ENCODE measurements at regions not wholly inside any gene's neighbourhood (a gene's known extent, or its start where the extent isn't known, plus 50 kb on each side); places are given as distances from the start of the nearest gene placed in this dataset.

- H3K27me3 Mint-ChIP-seq, result no peaks in the 10 kb centered on the region
- H3K4me3 Mint-ChIP-seq, result no peak overlapping the region
- H3K27ac Mint-ChIP-seq, result no peak overlapping the region
- intact Hi-C loops (cut with micrococcal nuclease), result no loop called here
- no peaks in the 10 kb centered on the region for H3K36me3 Mint-ChIP-seq (ENCODE audit: low read depth)
- H3K4me1 Mint-ChIP-seq, result no peaks in the 10 kb centered on the region
- H3K9me3 Mint-ChIP-seq, result no peaks in the 10 kb centered on the region
- DNase-seq, result no peak
Measured at GRCh38 chr5:106894964-106895363, 775.8 kb downstream of the EFNA5 start.

GRCh38 chr5:106882035-106882434 lies 788.7 kb downstream of the EFNA5 start:
- H3K4me3 Mint-ChIP-seq, result no peak overlapping the region
- H3K4me1 Mint-ChIP-seq, result no peaks in the 10 kb centered on the region
- intact Hi-C loops (cut with micrococcal nuclease), result no loop called here
- H3K36me3 Mint-ChIP-seq (ENCODE audit: low read depth), result no peaks in the 10 kb centered on the region
- no peak for DNase-seq
- no peaks in the 10 kb centered on the region for H3K9me3 Mint-ChIP-seq
- H3K27ac Mint-ChIP-seq, result no peak overlapping the region
- no peaks in the 10 kb centered on the region for H3K27me3 Mint-ChIP-seq

GRCh38 chr5:106880656-106881055 lies 790.1 kb downstream of the EFNA5 start:
- intact Hi-C loops (cut with micrococcal nuclease), result no loop called here
- H3K9me3 Mint-ChIP-seq, result no peaks in the 10 kb centered on the region
- no peak overlapping the region for H3K4me3 Mint-ChIP-seq
- no peak for DNase-seq
- H3K27ac Mint-ChIP-seq, result no peak overlapping the region
- H3K27me3 Mint-ChIP-seq, result no peaks in the 10 kb centered on the region
- no peaks in the 10 kb centered on the region for H3K36me3 Mint-ChIP-seq (ENCODE audit: low read depth)
- no peaks in the 10 kb centered on the region for H3K4me1 Mint-ChIP-seq

- no peak overlapping the region for H3K27ac Mint-ChIP-seq
- intact Hi-C loops (cut with micrococcal nuclease), result no loop called here
- no peaks in the 10 kb centered on the region for H3K9me3 Mint-ChIP-seq
- H3K36me3 Mint-ChIP-seq (ENCODE audit: low read depth), result no peaks in the 10 kb centered on the region
- no peaks in the 10 kb centered on the region for H3K27me3 Mint-ChIP-seq
- no peak for DNase-seq
- H3K4me1 Mint-ChIP-seq, result no peaks in the 10 kb centered on the region
- H3K4me3 Mint-ChIP-seq, result no peak overlapping the region
Measured at GRCh38 chr5:106877881-106878280, 792.9 kb downstream of the EFNA5 start.

- no peak overlapping the region for H3K27ac Mint-ChIP-seq
- H3K36me3 Mint-ChIP-seq (ENCODE audit: low read depth), result no peaks in the 10 kb centered on the region
- no peaks in the 10 kb centered on the region for H3K27me3 Mint-ChIP-seq
- H3K4me1 Mint-ChIP-seq, result no peaks in the 10 kb centered on the region
- intact Hi-C loops (cut with micrococcal nuclease), result no loop called here
- H3K4me3 Mint-ChIP-seq, result no peak overlapping the region
- no peaks in the 10 kb centered on the region for H3K9me3 Mint-ChIP-seq
- no peak for DNase-seq
Measured at GRCh38 chr5:106876665-106877194, 794.0 kb downstream of the EFNA5 start.

GRCh38 chr5:106876298-106876622 lies 794.5 kb downstream of the EFNA5 start:
- Mint-ChIP-seq H3K9me3 (no peaks in the 10 kb centered on the region), H3K4me1 (no peaks in the 10 kb centered on the region)

GRCh38 chr5:106875591-106876297 lies 795.0 kb downstream of the EFNA5 start:
- no peaks in the 10 kb centered on the region for H3K36me3 Mint-ChIP-seq (ENCODE audit: low read depth)
- peak; percentile 65 for DNase-seq
- H3K9me3 Mint-ChIP-seq, result no peaks in the 10 kb centered on the region
- H3K27ac Mint-ChIP-seq, result no peak overlapping the region
- H3K4me3 Mint-ChIP-seq, result no peak overlapping the region
- no peaks in the 10 kb centered on the region for H3K27me3 Mint-ChIP-seq
- H3K4me1 Mint-ChIP-seq, result no peaks in the 10 kb centered on the region
- intact Hi-C loops (cut with micrococcal nuclease), result no loop called here

More at GRCh38 chr5:106876298-106876622, 794.5 kb downstream of the EFNA5 start:
- Mint-ChIP-seq H3K4me3 (no peak overlapping the region), H3K36me3 (ENCODE audit: low read depth) (no peaks in the 10 kb centered on the region), H3K27me3 (no peaks in the 10 kb centered on the region), H3K27ac (no peak overlapping the region)
- intact Hi-C loops (cut with micrococcal nuclease), result no loop called here
- DNase-seq, result no peak

GRCh38 chr5:106874974-106875373 lies 795.8 kb downstream of the EFNA5 start:
- Mint-ChIP-seq H3K27ac (no peak overlapping the region), H3K36me3 (ENCODE audit: low read depth) (no peaks in the 10 kb centered on the region), H3K9me3 (no peaks in the 10 kb centered on the region), H3K4me1 (no peaks in the 10 kb centered on the region), H3K27me3 (no peaks in the 10 kb centered on the region), H3K4me3 (no peak overlapping the region)
- intact Hi-C loops (cut with micrococcal nuclease), result no loop called here
- no peak for DNase-seq

- H3K4me1 Mint-ChIP-seq, result no peaks in the 10 kb centered on the region
- intact Hi-C loops (cut with micrococcal nuclease), result no loop called here
- DNase-seq, result no peak
- no peaks in the 10 kb centered on the region for H3K36me3 Mint-ChIP-seq (ENCODE audit: low read depth)
- no peak overlapping the region for H3K27ac Mint-ChIP-seq
- H3K27me3 Mint-ChIP-seq, result no peaks in the 10 kb centered on the region
- H3K4me3 Mint-ChIP-seq, result no peak overlapping the region
- no peaks in the 10 kb centered on the region for H3K9me3 Mint-ChIP-seq
Measured at GRCh38 chr5:106874531-106874930, 796.2 kb downstream of the EFNA5 start.

- Mint-ChIP-seq H3K9me3 (no peaks in the 10 kb centered on the region), H3K4me1 (no peaks in the 10 kb centered on the region), H3K27ac (no peak overlapping the region), H3K4me3 (no peak overlapping the region), H3K36me3 (ENCODE audit: low read depth) (no peaks in the 10 kb centered on the region), H3K27me3 (no peaks in the 10 kb centered on the region)
- no peak for DNase-seq
- intact Hi-C loops (cut with micrococcal nuclease), result no loop called here
Measured at GRCh38 chr5:106873568-106873967, 797.2 kb downstream of the EFNA5 start.

- no peaks in the 10 kb centered on the region for H3K9me3 Mint-ChIP-seq
- DNase-seq, result no peak
- H3K4me3 Mint-ChIP-seq, result no peak overlapping the region
- intact Hi-C loops (cut with micrococcal nuclease), result no loop called here
- no peak overlapping the region for H3K27ac Mint-ChIP-seq
- no peaks in the 10 kb centered on the region for H3K27me3 Mint-ChIP-seq
- no peaks in the 10 kb centered on the region for H3K36me3 Mint-ChIP-seq (ENCODE audit: low read depth)
- H3K4me1 Mint-ChIP-seq, result peaks cover 5% of the 10 kb centered on the region
Measured at GRCh38 chr5:106865279-106865678, 805.5 kb downstream of the EFNA5 start.

- no peak overlapping the region for H3K4me3 Mint-ChIP-seq
- H3K36me3 Mint-ChIP-seq (ENCODE audit: low read depth), result no peaks in the 10 kb centered on the region
- no peak for DNase-seq
- no peaks in the 10 kb centered on the region for H3K27me3 Mint-ChIP-seq
- no peaks in the 10 kb centered on the region for H3K9me3 Mint-ChIP-seq
- intact Hi-C loops (cut with micrococcal nuclease), result no loop called here
- peaks cover 5% of the 10 kb centered on the region for H3K4me1 Mint-ChIP-seq
- H3K27ac Mint-ChIP-seq, result no peak overlapping the region
Measured at GRCh38 chr5:106862450-106863193, 808.1 kb downstream of the EFNA5 start.

GRCh38 chr5:106860398-106861044 lies 810.2 kb downstream of the EFNA5 start:
- intact Hi-C loops (cut with micrococcal nuclease), result no loop called here
- no peaks in the 10 kb centered on the region for H3K27me3 Mint-ChIP-seq

GRCh38 chr5:106858616-106859015 lies 812.1 kb downstream of the EFNA5 start:
- no peaks in the 10 kb centered on the region for H3K27me3 Mint-ChIP-seq
- intact Hi-C loops (cut with micrococcal nuclease), result no loop called here
- H3K27ac Mint-ChIP-seq, result no peak overlapping the region
- no peaks in the 10 kb centered on the region for H3K36me3 Mint-ChIP-seq (ENCODE audit: low read depth)
- no peaks in the 10 kb centered on the region for H3K4me1 Mint-ChIP-seq
- no peak overlapping the region for H3K4me3 Mint-ChIP-seq
- H3K9me3 Mint-ChIP-seq, result no peaks in the 10 kb centered on the region
- DNase-seq, result no peak

More at GRCh38 chr5:106860398-106861044, 810.2 kb downstream of the EFNA5 start:
- Mint-ChIP-seq H3K36me3 (ENCODE audit: low read depth) (no peaks in the 10 kb centered on the region), H3K4me3 (no peak overlapping the region), H3K9me3 (no peaks in the 10 kb centered on the region), H3K4me1 (peaks cover 5% of the 10 kb centered on the region), H3K27ac (no peak overlapping the region)
- no peak for DNase-seq

Data from activated CD4-positive, alpha-beta T cell treated with anti-CD3 and anti-CD28 coated beads, Interleukin-2, amount 10 ng/mL, durations not matched to agents 24 days and 14 days (primary cell).